MM.1S (cell line): ENCODE measurements at regions not wholly inside any gene's neighbourhood (a gene's known extent, or its start where the extent isn't known, plus 50 kb on each side); places are given as distances from the start of the nearest gene placed in this dataset.

Experiments
- DNase-seq: peaks from one replicate; pipeline ENCODE4 v3.0.0-alpha.2; 2015
- H2AFZ ChIP-seq: fragments of 300-600 bp; sonication (generic); 2 replicates; pipeline ENCODE4 v1.6.0; 2016; ENCODE audit warnings: antibody characterized with exemption, low read length
- H3F3A ChIP-seq: fragments of 300-600 bp; sonication (generic); 2 replicates; pipeline ENCODE4 v1.6.1; 2016; ENCODE audit warnings: mild to moderate bottlenecking, antibody characterized with exemption, low read length, moderate library complexity, mixed read lengths; ENCODE audit not compliant: insufficient read depth
- H3K27ac ChIP-seq: fragments of 300-600 bp; sonication (generic); 2 replicates; pipeline ENCODE4 v1.5.1; 2016; ENCODE audit warnings: mild to moderate bottlenecking, low read length
- H3K27me3 ChIP-seq: fragments of 300-600 bp; sonication (generic); replicated peaks from 2 replicates; pipeline ENCODE4 v1.6.0; 2016; ENCODE audit warnings: low read length; ENCODE audit not compliant: insufficient read depth
- H3K36me3 ChIP-seq: fragments of 300-600 bp; sonication (generic); replicated peaks from 2 replicates; pipeline ENCODE4 v1.6.1; 2016; ENCODE audit warnings: mild to moderate bottlenecking, low read length, mixed read lengths; ENCODE audit not compliant: insufficient read depth
- H3K4me1 ChIP-seq: fragments of 300-600 bp; sonication (generic); 2 replicates; pipeline ENCODE4 v1.6.1; 2016; ENCODE audit warnings: low read length, mixed read lengths
- H3K4me2 ChIP-seq: fragments of 300-600 bp; sonication (generic); 2 replicates; pipeline ENCODE4 v1.6.0; 2016; ENCODE audit warnings: low read depth, low read length
- H3K4me3 ChIP-seq: fragments of 300-600 bp; sonication (generic); 2 replicates; pipeline ENCODE4 v1.5.1; 2016; ENCODE audit warnings: low read length, mixed read lengths
- H3K79me2 ChIP-seq: fragments of 300-600 bp; sonication (generic); 2 replicates; pipeline ENCODE4 v1.6.1; 2016; ENCODE audit warnings: mixed run types, low read length, mixed read lengths
- H3K9ac ChIP-seq: fragments of 300-600 bp; sonication (generic); 2 replicates; pipeline ENCODE4 v1.6.1; 2016; ENCODE audit warnings: low read length, mixed read lengths
- H3K9me2 ChIP-seq: fragments of 300-600 bp; sonication (generic); replicated peaks from 2 replicates; pipeline ENCODE4 v1.6.1; 2016; ENCODE audit warnings: mild to moderate bottlenecking, low read length, mixed read lengths; ENCODE audit not compliant: insufficient read depth
- H3K9me3 ChIP-seq: fragments of 300-600 bp; sonication (generic); replicated peaks from 2 replicates; pipeline ENCODE4 v1.6.1; 2016; ENCODE audit warnings: mild to moderate bottlenecking, low read length, mixed read lengths; ENCODE audit not compliant: insufficient read depth
- H4K20me1 ChIP-seq: fragments of 300-600 bp; sonication (generic); 2 replicates; pipeline ENCODE4 v1.6.1; 2016; ENCODE audit warnings: mild to moderate bottlenecking, low read length, moderate library complexity, mixed read lengths; ENCODE audit not compliant: insufficient read depth
- CTCF ChIP-seq: fragments of 300-600 bp; sonication (generic); IDR thresholded peaks from 2 replicates; pipeline ENCODE4 v1.5.1; 2016; ENCODE audit warnings: antibody characterized with exemption, low read length, mixed read lengths
- EZH2 ChIP-seq: fragments of 300-600 bp; sonication (generic); optimal IDR thresholded peaks from 2 replicates; pipeline ENCODE3; 2017; ENCODE audit warnings: low read depth, mild to moderate bottlenecking, antibody characterized with exemption, low read length, mixed read lengths
- EZH2phosphoT487 ChIP-seq: fragments of 300-600 bp; sonication (generic); IDR thresholded peaks from 2 replicates; pipeline ENCODE4 v1.6.1; 2018; ENCODE audit warnings: antibody characterized with exemption, low read length

DNA sequence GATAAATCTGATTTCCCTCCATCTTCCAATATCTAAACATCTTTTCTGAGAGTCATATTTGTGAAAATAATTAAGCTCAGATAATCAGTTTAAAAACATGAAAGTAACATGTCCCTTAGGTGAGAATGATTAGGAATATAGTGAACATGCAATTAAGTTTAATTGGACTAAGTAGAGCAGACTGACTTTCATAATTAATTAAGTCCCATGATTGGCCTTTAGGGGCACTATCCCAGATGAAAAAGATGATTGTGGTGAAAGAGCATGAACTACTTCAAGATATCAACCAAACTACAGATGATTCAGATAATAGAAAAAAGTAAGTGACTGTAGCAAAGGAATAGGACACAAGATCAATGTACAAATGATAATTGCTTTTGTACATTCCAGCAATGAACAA, 758.8 kb downstream of the STIM2 start:
- DNase-seq: no peak
- Histone ChIP-seq H3K36me3 (no peaks in the 10 kb centered on the region), H3K4me2 (no peak overlapping the region), H3K9me3 (no peaks in the 10 kb centered on the region), H4K20me1 (no peaks in the 10 kb centered on the region), H3K4me1 (no peaks in the 10 kb centered on the region), H3K9ac (no peak overlapping the region), H3K27me3 (no peaks in the 10 kb centered on the region), H3K27ac (no peak overlapping the region), H3K4me3 (no peak overlapping the region), H3K9me2 (no peaks in the 10 kb centered on the region), H3F3A (no peaks in the 10 kb centered on the region), H3K79me2 (no peaks in the 10 kb centered on the region), H2AFZ (no peak overlapping the region)
- no peak for TF ChIP-seq CTCF
- TF ChIP-seq EZH2: no peak
- no peak for TF ChIP-seq EZH2phosphoT487

DNA sequence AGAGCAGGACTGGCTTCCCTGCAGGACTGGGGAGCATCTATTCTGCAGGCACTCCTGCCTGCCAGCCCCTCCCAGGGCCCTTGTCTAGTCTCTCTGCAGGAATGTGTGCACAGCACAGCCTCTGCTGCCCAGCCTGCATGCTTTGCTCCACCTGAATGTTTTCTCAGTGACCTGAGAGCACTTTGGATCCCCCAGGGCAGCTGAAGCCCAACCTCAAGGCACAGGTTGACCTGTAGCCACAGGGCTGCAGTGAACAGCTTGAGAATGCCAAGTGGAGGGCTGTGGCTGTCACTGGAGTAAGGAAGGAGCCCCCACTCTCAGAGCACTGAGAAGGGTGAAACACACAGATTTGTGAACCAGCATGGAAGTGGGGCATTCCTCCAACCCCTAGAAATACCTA, 760.2 kb downstream of the STIM2 start:
- Histone ChIP-seq H3K9me3 (no peaks in the 10 kb centered on the region), H3K27ac (no peak overlapping the region), H3K4me3 (no peak overlapping the region), H3K36me3 (no peaks in the 10 kb centered on the region), H3K9ac (no peak overlapping the region), H2AFZ (no peak overlapping the region), H3F3A (no peaks in the 10 kb centered on the region), H4K20me1 (no peaks in the 10 kb centered on the region), H3K79me2 (no peaks in the 10 kb centered on the region), H3K27me3 (no peaks in the 10 kb centered on the region), H3K4me1 (no peaks in the 10 kb centered on the region), H3K4me2 (no peak overlapping the region), H3K9me2 (no peaks in the 10 kb centered on the region)
- no peak for TF ChIP-seq CTCF
- TF ChIP-seq EZH2: no peak
- TF ChIP-seq EZH2phosphoT487: no peak
- no peak for DNase-seq

DNA sequence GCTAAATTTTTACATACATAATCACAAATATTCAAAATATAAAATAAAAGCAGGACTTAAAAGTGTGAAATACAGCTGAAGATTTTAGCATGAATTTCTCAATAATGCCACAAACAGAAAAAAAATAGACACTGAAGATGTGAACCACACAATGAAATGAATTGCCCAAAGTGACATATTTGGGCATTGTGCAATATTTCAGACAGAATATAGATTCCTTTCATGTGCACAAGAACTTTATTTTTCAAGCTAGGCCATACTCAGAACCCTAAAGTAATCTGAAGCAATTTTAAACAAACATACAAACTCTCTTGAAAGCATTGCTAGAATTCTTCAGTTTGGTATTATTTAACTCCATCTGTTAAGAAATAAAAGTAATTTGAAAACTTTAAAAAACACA, 764.1 kb downstream of the STIM2 start:
- TF ChIP-seq EZH2phosphoT487 (no peak), CTCF (no peak), EZH2 (no peak)
- no peak overlapping the region for H3K9ac ChIP-seq
- DNase-seq: no peak

More for the DNA sequence above, 764.1 kb downstream of the STIM2 start:
- H2AFZ ChIP-seq: no peak overlapping the region
- H3K9me2 ChIP-seq: no peaks in the 10 kb centered on the region
- no peaks in the 10 kb centered on the region for H3K9me3 ChIP-seq
- H3K27ac ChIP-seq: no peak overlapping the region
- no peak overlapping the region for H3K4me2 ChIP-seq
- H3K4me3 ChIP-seq: no peak overlapping the region
- no peaks in the 10 kb centered on the region for H3K36me3 ChIP-seq
- no peaks in the 10 kb centered on the region for H3K4me1 ChIP-seq
- H3K27me3 ChIP-seq: no peaks in the 10 kb centered on the region
- no peaks in the 10 kb centered on the region for H4K20me1 ChIP-seq
- no peaks in the 10 kb centered on the region for H3F3A ChIP-seq
- H3K79me2 ChIP-seq: no peaks in the 10 kb centered on the region
